ENCODE measurements at regions not wholly inside any gene's neighbourhood (a gene's known extent, or its start where the extent isn't known, plus 50 kb on each side); places are given as distances from the start of the nearest gene placed in this dataset.

- no peak for TF ChIP-seq CTCF (IDR thresholded peaks at IDR 0.05)
- no peak for TF ChIP-seq POLR2A (IDR thresholded peaks at IDR 0.05)
These were observed 626.5 kb upstream of the ZNF608 start for GRCh38 chr5:125372694-125373631.
